Endothelial cell (in vitro differentiated cells): ENCODE measurements at regions not wholly inside any gene's neighbourhood (a gene's known extent, or its start where the extent isn't known, plus 50 kb on each side); places are given as distances from the start of the nearest gene placed in this dataset.

ENCODE experiments used
- DNase-seq: peaks from one replicate; pipeline ENCODE4 v3.0.0; 2021; ENCODE audit warnings: low spot score
- H3K27ac Mint-ChIP-seq: one replicate; pipeline ENCODE4 v1.8.0; 2021; ENCODE audit warnings: mixed read lengths, inconsistent platforms; ENCODE audit not compliant: unreplicated experiment
- H3K27me3 Mint-ChIP-seq: one replicate; pipeline ENCODE4 v1.8.0; 2021; ENCODE audit warnings: mild to moderate bottlenecking, moderate library complexity, mixed read lengths, inconsistent platforms; ENCODE audit not compliant: unreplicated experiment
- H3K36me3 Mint-ChIP-seq: one replicate; pipeline ENCODE4 v1.8.0; 2021; ENCODE audit warnings: mild to moderate bottlenecking, low read depth, mixed read lengths, inconsistent platforms; ENCODE audit not compliant: unreplicated experiment
- H3K4me1 Mint-ChIP-seq: one replicate; pipeline ENCODE4 v1.8.0; 2021; ENCODE audit warnings: mild to moderate bottlenecking, mixed read lengths, inconsistent platforms; ENCODE audit not compliant: unreplicated experiment
- H3K4me3 Mint-ChIP-seq: one replicate; pipeline ENCODE4 v1.8.0; 2021; ENCODE audit warnings: mild to moderate bottlenecking, mixed read lengths, inconsistent platforms; ENCODE audit not compliant: unreplicated experiment
- H3K9me3 Mint-ChIP-seq: one replicate; pipeline ENCODE4 v1.8.0; 2021; ENCODE audit warnings: mixed read lengths, inconsistent platforms; ENCODE audit not compliant: unreplicated experiment
- TF ChIP-seq, protein P1 (sequence below): fragments of 200-600 bp; sonication (generic); IDR thresholded peaks from one replicate; pipeline ENCODE4 v1.5.0; 2021; ENCODE audit warnings: antibody characterized with exemption; ENCODE audit not compliant: unreplicated experiment

GRCh38 chr2:129733579-129733978 is 245.9 kb upstream of the RAB6C start:
- TF ChIP-seq, protein P1, sequence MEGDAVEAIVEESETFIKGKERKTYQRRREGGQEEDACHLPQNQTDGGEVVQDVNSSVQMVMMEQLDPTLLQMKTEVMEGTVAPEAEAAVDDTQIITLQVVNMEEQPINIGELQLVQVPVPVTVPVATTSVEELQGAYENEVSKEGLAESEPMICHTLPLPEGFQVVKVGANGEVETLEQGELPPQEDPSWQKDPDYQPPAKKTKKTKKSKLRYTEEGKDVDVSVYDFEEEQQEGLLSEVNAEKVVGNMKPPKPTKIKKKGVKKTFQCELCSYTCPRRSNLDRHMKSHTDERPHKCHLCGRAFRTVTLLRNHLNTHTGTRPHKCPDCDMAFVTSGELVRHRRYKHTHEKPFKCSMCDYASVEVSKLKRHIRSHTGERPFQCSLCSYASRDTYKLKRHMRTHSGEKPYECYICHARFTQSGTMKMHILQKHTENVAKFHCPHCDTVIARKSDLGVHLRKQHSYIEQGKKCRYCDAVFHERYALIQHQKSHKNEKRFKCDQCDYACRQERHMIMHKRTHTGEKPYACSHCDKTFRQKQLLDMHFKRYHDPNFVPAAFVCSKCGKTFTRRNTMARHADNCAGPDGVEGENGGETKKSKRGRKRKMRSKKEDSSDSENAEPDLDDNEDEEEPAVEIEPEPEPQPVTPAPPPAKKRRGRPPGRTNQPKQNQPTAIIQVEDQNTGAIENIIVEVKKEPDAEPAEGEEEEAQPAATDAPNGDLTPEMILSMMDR = no peak
- Mint-ChIP-seq H3K4me1 (no peaks in the 10 kb centered on the region), H3K27me3 (peaks cover 5% of the 10 kb centered on the region), H3K36me3 (no peaks in the 10 kb centered on the region), H3K27ac (no peak overlapping the region), H3K4me3 (no peak overlapping the region), H3K9me3 (no peaks in the 10 kb centered on the region)
- no peak for DNase-seq

- no peaks in the 10 kb centered on the region for H3K36me3 Mint-ChIP-seq
- H3K9me3 Mint-ChIP-seq = no peaks in the 10 kb centered on the region
- no peak overlapping the region for H3K27ac Mint-ChIP-seq
- peaks cover 5% of the 10 kb centered on the region for H3K27me3 Mint-ChIP-seq
- H3K4me1 Mint-ChIP-seq = no peaks in the 10 kb centered on the region
- no peak for DNase-seq
- TF ChIP-seq, protein P1 = no peak
- no peak overlapping the region for H3K4me3 Mint-ChIP-seq
These were observed 245.0 kb upstream of the RAB6C start for GRCh38 chr2:129734343-129735034.

DNA sequence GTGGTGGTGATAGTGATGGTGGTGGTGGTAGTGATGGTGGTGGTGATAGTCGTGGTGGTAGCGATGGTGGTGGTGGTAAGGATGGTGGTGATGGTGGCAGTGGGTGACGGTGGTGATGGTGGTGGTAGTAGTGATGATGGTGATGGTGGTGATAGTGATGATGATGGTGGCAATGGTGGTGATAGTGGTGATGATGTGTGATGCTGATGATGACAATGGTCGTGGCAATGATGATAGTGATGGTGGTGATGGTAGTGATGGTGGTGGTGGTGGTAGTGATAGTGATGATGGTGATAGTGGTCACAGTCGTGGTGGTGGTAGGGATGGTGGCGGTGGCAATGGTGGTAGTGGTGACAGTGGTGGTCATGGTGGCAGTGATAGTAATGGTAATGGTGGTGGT is 243.9 kb upstream of the RAB6C start:
- no peak overlapping the region for H3K27ac Mint-ChIP-seq
- H3K4me1 Mint-ChIP-seq = no peaks in the 10 kb centered on the region
- H3K4me3 Mint-ChIP-seq = no peak overlapping the region
- TF ChIP-seq, protein P1 = no peak
- DNase-seq = no peak
- no peaks in the 10 kb centered on the region for H3K36me3 Mint-ChIP-seq
- H3K9me3 Mint-ChIP-seq = no peaks in the 10 kb centered on the region
- peaks cover 5% of the 10 kb centered on the region for H3K27me3 Mint-ChIP-seq

DNA sequence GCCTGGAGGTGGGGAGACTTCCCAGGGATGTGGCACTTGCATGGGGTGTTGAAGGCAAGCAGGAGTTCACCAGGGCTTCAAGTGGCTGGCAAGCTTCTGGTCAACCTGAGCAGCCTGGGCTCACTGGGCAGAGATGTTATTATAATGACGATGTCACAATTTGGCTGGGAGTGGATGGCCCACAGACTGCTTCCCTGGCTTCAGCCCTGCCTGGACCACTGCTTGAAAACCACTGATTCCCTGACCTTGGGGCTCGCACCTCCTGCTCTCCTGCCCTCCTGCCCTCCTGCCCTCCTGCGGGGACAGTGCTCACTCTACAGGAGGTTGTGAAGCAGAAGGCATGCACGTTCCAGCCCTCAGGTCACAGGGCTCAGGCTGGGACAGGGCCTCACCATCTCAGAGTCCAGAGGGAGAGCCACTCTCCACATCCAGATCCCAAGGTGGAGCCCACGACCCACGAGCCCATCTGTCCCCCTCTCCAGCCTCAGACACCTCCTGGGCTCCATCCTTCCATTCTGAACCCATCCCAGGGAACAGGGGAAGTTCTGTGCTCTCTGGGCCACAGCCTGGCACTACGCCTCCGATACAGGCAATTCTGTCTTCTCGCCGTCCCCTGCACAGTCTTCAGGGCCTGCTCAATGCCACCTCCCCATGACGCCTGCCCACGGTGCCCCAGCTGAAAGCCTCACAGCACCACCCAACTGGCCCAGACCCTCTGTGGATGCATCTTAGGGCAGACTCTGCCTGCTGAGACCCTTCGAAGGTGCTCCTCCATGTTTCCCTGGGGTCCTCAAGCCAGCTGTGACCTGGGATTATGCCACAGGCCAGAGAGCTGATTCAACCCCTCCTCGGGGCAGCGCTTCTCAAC is 241.6 kb upstream of the RAB6C start:
- H3K9me3 Mint-ChIP-seq = no peaks in the 10 kb centered on the region
- DNase-seq = no peak

More for the DNA sequence above, 241.6 kb upstream of the RAB6C start:
- H3K27me3 Mint-ChIP-seq = peaks cover 5% of the 10 kb centered on the region
- TF ChIP-seq, protein P1 = no peak
- no peaks in the 10 kb centered on the region for H3K36me3 Mint-ChIP-seq
- H3K27ac Mint-ChIP-seq = no peak overlapping the region
- no peak overlapping the region for H3K4me3 Mint-ChIP-seq
- no peaks in the 10 kb centered on the region for H3K4me1 Mint-ChIP-seq
